Stimulated activated CD8-positive, alpha-beta memory T cell treated with anti-CD3 and anti-CD28 coated beads, Interleukin-7, amount 100 ng/mL, for 48 hours (primary cell): ENCODE measurements at regions not wholly inside any gene's neighbourhood (a gene's known extent, or its start where the extent isn't known, plus 50 kb on each side); places are given as distances from the start of the nearest gene placed in this dataset.
A peak's percentile ranks its signal among the peaks of the same experiment; 100 is the strongest.
"Not testable (repeated sequence)": the region's sequence is repeated elsewhere in the genome, so short reads cannot be mapped to it uniquely, and the experiment has no call there.

ENCODE experiments used
- DNase-seq, 2 donors: peaks; one replicate each; pipeline ENCODE4 v3.0.0-alpha.2; 2020; ENCODE audit warnings: low read depth in 1 of 2; ENCODE audit errors: extremely low read depth in 1 of 2

- no peak for DNase-seq
These were observed 107.2 kb upstream of the C16orf82 start for GRCh38 chr16:26959416-26960009.

- DNase-seq = no peak
These were observed 105.3 kb upstream of the C16orf82 start for GRCh38 chr16:26961459-26961858.

GRCh38 chr16:26963109-26963508 is 103.6 kb upstream of the C16orf82 start:
- peak in 1 of 2 donors; percentile 3 for DNase-seq

- DNase-seq = no peak
These were observed 97.0 kb upstream of the C16orf82 start for GRCh38 chr16:26969589-26970231.

GRCh38 chr16:26970292-26970691 is 96.4 kb upstream of the C16orf82 start:
- DNase-seq = no peak

- no peak for DNase-seq
These were observed 89.9 kb upstream of the C16orf82 start for GRCh38 chr16:26976873-26977272.

- DNase-seq = no peak
These were observed 85.3 kb upstream of the C16orf82 start for GRCh38 chr16:26981266-26981938.

- DNase-seq = no peak
These were observed 84.3 kb upstream of the C16orf82 start for GRCh38 chr16:26982422-26982821.

- no peak for DNase-seq
These were observed 83.3 kb upstream of the C16orf82 start for GRCh38 chr16:26983426-26983825.

- DNase-seq = no peak
These were observed 81.3 kb upstream of the C16orf82 start for GRCh38 chr16:26985100-26986065.

- DNase-seq = no peak
These were observed 79.1 kb upstream of the C16orf82 start for GRCh38 chr16:26987597-26988010.

GRCh38 chr16:26988186-26988585 is 78.5 kb upstream of the C16orf82 start:
- DNase-seq = no peak

- not testable (repeated sequence) for DNase-seq
These were observed 76.2 kb upstream of the C16orf82 start for GRCh38 chr16:26990384-26991120.

- no peak for DNase-seq
These were observed 73.9 kb upstream of the C16orf82 start for GRCh38 chr16:26992666-26993349.

GRCh38 chr16:26993511-26993910 is 73.2 kb upstream of the C16orf82 start:
- DNase-seq = no peak

GRCh38 chr16:26993963-26994362 is 72.8 kb upstream of the C16orf82 start:
- no peak for DNase-seq

- no peak for DNase-seq
These were observed 71.2 kb upstream of the C16orf82 start for GRCh38 chr16:26995522-26995921.

- no peak for DNase-seq
These were observed 61.3 kb upstream of the C16orf82 start for GRCh38 chr16:27005386-27005785.
